ENCODE measurements at regions not wholly inside any gene's neighbourhood (a gene's known extent, or its start where the extent isn't known, plus 50 kb on each side); places are given as distances from the start of the nearest gene placed in this dataset.

- intact Hi-C loops (cut with micrococcal nuclease), result no loop called here
- H3K27me3 Mint-ChIP-seq (ENCODE audit: insufficient read depth, unreplicated experiment), result no peaks in the 10 kb centered on the region
- no peak overlapping the region for H3K27ac Mint-ChIP-seq (ENCODE audit: low read depth, unreplicated experiment)
Observed at GRCh38 chr17:83181991-83182619, 102.7 kb downstream of the METRNL start.

DNA sequence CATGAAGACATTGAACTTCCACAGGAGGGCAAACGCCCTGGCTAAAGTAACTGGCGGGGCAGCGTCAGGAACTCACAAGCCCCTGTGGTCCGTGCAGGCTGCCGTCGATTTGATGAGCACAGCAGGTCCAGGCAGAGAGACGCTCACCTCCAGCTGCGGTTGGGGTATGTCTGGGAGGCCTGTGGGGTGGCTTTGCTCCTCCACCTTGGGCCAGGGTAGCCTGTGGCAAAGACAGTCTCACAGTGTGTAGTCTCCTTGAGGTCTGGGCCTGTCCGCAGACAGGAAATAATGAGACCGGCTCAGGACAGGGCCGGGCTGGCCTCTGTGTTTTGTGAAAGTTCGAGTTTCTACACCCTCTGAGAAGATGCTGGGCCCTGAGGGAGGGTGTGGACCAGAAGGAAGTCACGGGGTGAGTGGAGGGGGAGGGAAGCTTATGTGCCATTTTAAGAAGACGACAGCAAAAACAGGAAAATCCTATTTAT lies 103.3 kb downstream of the METRNL start:
- intact Hi-C loops (cut with micrococcal nuclease), result no loop called here
- TF ChIP-seq CTCF (IDR thresholded peaks at IDR 0.05; ENCODE audit: unreplicated experiment), result no peak
- no peak overlapping the region for H3K27ac Mint-ChIP-seq (ENCODE audit: low read depth, unreplicated experiment)
- H3K9me3 Mint-ChIP-seq (ENCODE audit: unreplicated experiment), result peaks cover 1% of the 10 kb centered on the region
- peaks cover 5% of the 10 kb centered on the region for H3K27me3 Mint-ChIP-seq (ENCODE audit: insufficient read depth, unreplicated experiment)
- POLR2A ChIA-PET, result interaction anchor here (0.5 kb wide), 1 partner anchor 198 kb away, joined by 3 read pairs; no protein-coding TSS in a partner anchor
- BruUV-seq (replicated peaks), result no TSS peak
- no peak for DNase-seq (ENCODE audit: unreplicated experiment)
- H3K4me1 Mint-ChIP-seq (ENCODE audit: insufficient read depth, unreplicated experiment), result no peaks in the 10 kb centered on the region
- no peaks in the 10 kb centered on the region for H3K36me3 Mint-ChIP-seq (ENCODE audit: insufficient read depth, unreplicated experiment)
- CTCF ChIA-PET, result no interaction called here
- no peak overlapping the region for H3K4me3 Mint-ChIP-seq (ENCODE audit: unreplicated experiment)

More at GRCh38 chr17:83181991-83182619, 102.7 kb downstream of the METRNL start:
- ChIA-PET POLR2A (interaction anchor here (0.5 kb wide), 1 partner anchor 198 kb away, joined by 3 read pairs; no protein-coding TSS in a partner anchor), CTCF (interaction anchor here (0.5 kb wide), 1 partner anchor 400 kb away, joined by 3 read pairs; no protein-coding TSS in a partner anchor)
- Mint-ChIP-seq H3K4me3 (ENCODE audit: unreplicated experiment) (no peak overlapping the region), H3K36me3 (ENCODE audit: insufficient read depth, unreplicated experiment) (no peaks in the 10 kb centered on the region), H3K4me1 (ENCODE audit: insufficient read depth, unreplicated experiment) (no peaks in the 10 kb centered on the region), H3K9me3 (ENCODE audit: unreplicated experiment) (no peaks in the 10 kb centered on the region)
- no peak for DNase-seq (ENCODE audit: unreplicated experiment)
- TF ChIP-seq CTCF (IDR thresholded peaks at IDR 0.05; ENCODE audit: unreplicated experiment), result no peak
- BruUV-seq (replicated peaks), result no TSS peak

DNA sequence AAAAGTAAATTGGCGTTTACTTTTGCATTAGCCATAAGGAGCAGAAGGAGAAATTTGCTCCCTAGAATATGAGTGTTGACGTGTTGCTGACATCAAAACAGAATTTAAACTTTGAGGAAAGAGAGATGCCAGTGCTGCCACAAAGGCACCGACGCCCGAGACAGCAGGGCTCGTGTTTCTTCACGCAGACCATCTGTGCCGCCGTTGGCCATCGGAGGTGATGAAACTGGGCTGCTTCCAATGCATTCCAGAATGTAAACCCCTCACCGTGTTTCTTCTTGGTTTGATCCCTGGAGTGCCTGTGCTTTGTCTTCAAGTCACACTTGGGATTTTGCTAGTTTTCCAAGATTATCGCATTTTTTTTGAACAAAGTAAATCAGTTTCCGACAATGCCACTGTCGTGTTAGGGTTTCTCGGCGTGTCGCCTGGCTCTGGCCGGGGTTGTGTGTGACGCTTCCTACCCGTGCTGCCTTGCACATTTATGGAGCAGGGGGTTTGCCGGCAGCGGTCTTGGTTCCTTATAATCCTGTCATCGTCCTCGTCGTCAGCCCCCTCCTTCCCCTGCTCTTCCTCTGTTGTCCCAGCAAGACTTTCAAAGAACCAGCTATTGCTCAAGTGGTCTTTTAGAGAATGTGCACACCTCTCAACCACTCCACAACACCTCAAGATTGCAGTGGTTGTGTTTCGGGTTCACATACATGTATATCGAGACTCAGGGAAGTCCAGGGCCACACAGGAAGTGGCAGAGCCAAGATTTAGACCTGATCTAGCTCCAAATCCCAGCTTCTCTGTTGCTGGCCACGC lies 103.9 kb downstream of the METRNL start:
- POLR2A ChIA-PET, result no interaction called here
- peaks cover 8% of the 10 kb centered on the region for H3K9me3 Mint-ChIP-seq (ENCODE audit: unreplicated experiment)
- CTCF ChIA-PET, result no interaction called here
- intact Hi-C loops (cut with micrococcal nuclease), result no loop called here
- BruUV-seq (replicated peaks), result no TSS peak
- H3K4me3 Mint-ChIP-seq (ENCODE audit: unreplicated experiment), result no peak overlapping the region
- no peaks in the 10 kb centered on the region for H3K4me1 Mint-ChIP-seq (ENCODE audit: insufficient read depth, unreplicated experiment)
- no peak overlapping the region for H3K27ac Mint-ChIP-seq (ENCODE audit: low read depth, unreplicated experiment)
- peaks cover 12% of the 10 kb centered on the region for H3K27me3 Mint-ChIP-seq (ENCODE audit: insufficient read depth, unreplicated experiment)
- H3K36me3 Mint-ChIP-seq (ENCODE audit: insufficient read depth, unreplicated experiment), result no peaks in the 10 kb centered on the region
- no peak for TF ChIP-seq CTCF (IDR thresholded peaks at IDR 0.05; ENCODE audit: unreplicated experiment)
- DNase-seq (ENCODE audit: unreplicated experiment), result no peak

DNA sequence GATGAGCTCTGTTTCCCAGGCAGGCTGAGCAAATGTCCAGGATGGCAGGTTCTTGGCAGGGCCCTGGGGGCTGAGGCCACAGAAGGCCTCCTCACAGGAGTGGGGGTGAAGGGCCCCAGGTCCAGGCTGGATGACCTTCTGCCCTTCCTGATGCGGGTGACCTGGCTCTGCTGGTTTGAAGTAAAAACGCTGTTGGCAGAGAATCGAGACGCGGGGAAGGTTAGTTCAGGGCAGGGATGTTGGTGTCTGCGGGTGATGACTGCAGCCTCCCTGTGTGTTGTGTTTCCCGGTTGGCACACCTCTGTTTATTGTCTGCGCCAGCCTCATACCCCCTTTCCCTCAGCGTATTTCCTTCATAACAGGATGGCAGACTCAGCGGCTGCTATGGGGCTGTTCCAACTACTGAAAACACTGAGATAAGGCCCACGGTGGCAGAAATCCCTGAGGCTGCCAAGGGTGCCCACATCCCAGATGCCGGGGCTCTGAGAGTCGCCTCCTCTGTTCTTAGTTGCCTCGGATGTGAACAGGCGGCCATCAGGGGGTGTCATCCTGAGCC lies 104.6 kb downstream of the METRNL start:
- intact Hi-C loops (cut with micrococcal nuclease), result no loop called here
- DNase-seq (ENCODE audit: unreplicated experiment), result no peak
- no peak overlapping the region for H3K4me3 Mint-ChIP-seq (ENCODE audit: unreplicated experiment)
- H3K36me3 Mint-ChIP-seq (ENCODE audit: insufficient read depth, unreplicated experiment), result no peaks in the 10 kb centered on the region
- peaks cover 15% of the 10 kb centered on the region for H3K9me3 Mint-ChIP-seq (ENCODE audit: unreplicated experiment)
- no peak overlapping the region for H3K27ac Mint-ChIP-seq (ENCODE audit: low read depth, unreplicated experiment)
- no peaks in the 10 kb centered on the region for H3K4me1 Mint-ChIP-seq (ENCODE audit: insufficient read depth, unreplicated experiment)
- POLR2A ChIA-PET, result interaction anchor here (0.7 kb wide), 1 partner anchor 10 kb away, joined by 3 read pairs; no protein-coding TSS in a partner anchor
- CTCF ChIA-PET, result interaction anchor here (1.0 kb wide), 1 partner anchor 9 kb away, joined by 3 read pairs; no protein-coding TSS in a partner anchor
- no TSS peak for BruUV-seq (replicated peaks)
- H3K27me3 Mint-ChIP-seq (ENCODE audit: insufficient read depth, unreplicated experiment), result peaks cover 18% of the 10 kb centered on the region
- no peak for TF ChIP-seq CTCF (IDR thresholded peaks at IDR 0.05; ENCODE audit: unreplicated experiment)

Measured in MCF 10A (cell line).